K562 (cell line): ENCODE measurements at regions not wholly inside any gene's neighbourhood (a gene's known extent, or its start where the extent isn't known, plus 50 kb on each side); places are given as distances from the start of the nearest gene placed in this dataset.

Source experiments
- ATAC-seq: fragments of 200-7000 bp; cut with Tn5 transposase; 3 replicates; pipeline ENCODE4 v1.9.1; 2020; ENCODE audit warnings: moderate library complexity
- BruUV-seq: library from RNA; stranded (reverse); fragments of 400-500 nt; replicated peaks from 2 replicates; lab custom pipeline; 2021; lab: Mats Ljungman, UMichigan
- CTCF ChIA-PET: fragments of 300-600 bp; formaldehyde crosslinking; extraction: SDS; loops from one replicate; lab custom pipeline; 2021; ENCODE audit warnings: low intra/inter-chr PET ratio; lab: Yijun Ruan, JAX
- POLR2A ChIA-PET: fragments of 300-600, 350-650 bp; sonication (Branson Sonifier 250); formaldehyde crosslinking; extraction: SDS; loops from one replicate; lab custom pipeline; 2021; ENCODE audit warnings: antibody characterized with exemption, inconsistent platforms; lab: Yijun Ruan, JAX
- DNase-seq, 4 experiments: peaks; one replicate each; pipeline versions ENCODE4 v3.0.0 to v3.0.0-alpha.2; 2011 to 2018; ENCODE audit warnings: low spot score in 3 of 4, mixed read lengths in 3 of 4; ENCODE audit errors: extremely low read depth in 1 of 4
- FAIRE-seq: peaks from 2 replicates; lab custom pipeline; 2011; peaks lifted over from hg19 to GRCh38; lab: Jason Lieb, UNC
- H2AFZ ChIP-seq: 2 replicates; pipeline ENCODE4 v1.6.0; 2011; ENCODE audit warnings: low read depth, low read length, control low read depth, inconsistent platforms
- H3K27ac ChIP-seq: fragments of 200-600 bp; 3 replicates; pipeline ENCODE4 v1.8.0; 2011; ENCODE audit warnings: low read depth, mild to moderate bottlenecking, control low read depth, inconsistent platforms, low read length, moderate library complexity, mixed read lengths; ENCODE audit errors: extremely low read depth
- H3K27me3 ChIP-seq, 2 experiments: fragments of 300-600 bp in 1 of 2; 2 replicates in 1 of 2; 3 replicates in 1 of 2; pipeline versions ENCODE4 v1.6.0 to v1.8.0; 2011; ENCODE audit warnings: inconsistent platforms in 2 of 2, low read length in 2 of 2, mild to moderate bottlenecking in 1 of 2, mixed read lengths in 1 of 2, moderate library complexity in 1 of 2; ENCODE audit not compliant: control insufficient read depth in 2 of 2, insufficient read depth in 2 of 2
- H3K36me3 ChIP-seq: fragments of 300-600 bp; 3 replicates; pipeline ENCODE4 v1.8.0; 2011; ENCODE audit warnings: mild to moderate bottlenecking, low read length, inconsistent platforms; ENCODE audit not compliant: control insufficient read depth, insufficient read depth
- H3K4me1 ChIP-seq, 2 experiments: fragments of 200-600 bp in 1 of 2; replicated peaks in 1 of 2; 2 replicates in 1 of 2; 3 replicates in 1 of 2; pipeline versions ENCODE4 v1.5.1 to v1.8.0; 2011; ENCODE audit warnings: inconsistent platforms in 2 of 2, low read length in 2 of 2, mild to moderate bottlenecking in 1 of 2, mixed read lengths in 1 of 2, moderate library complexity in 1 of 2; ENCODE audit not compliant: control insufficient read depth in 2 of 2, insufficient read depth in 2 of 2
- H3K4me2 ChIP-seq: 2 replicates; pipeline ENCODE4 v1.6.1; 2011; ENCODE audit warnings: low read length, control low read depth, inconsistent platforms, mixed read lengths; ENCODE audit not compliant: insufficient read depth
- H3K4me3 ChIP-seq: fragments of 200-600 bp; sonication (generic), shearing (Covaris generic); 2 replicates; pipeline ENCODE4 v1.5.1; 2016; ENCODE audit warnings: control low read depth, inconsistent platforms
- H3K79me2 ChIP-seq: fragments of 200-600 bp; 3 replicates; pipeline ENCODE4 v1.8.0; 2011; ENCODE audit warnings: low read length, inconsistent platforms; ENCODE audit not compliant: control insufficient read depth, insufficient read depth
- H3K9ac ChIP-seq, 2 experiments: 2 replicates each; pipeline versions ENCODE4 v1.6.0 to v1.6.1; 2011; ENCODE audit warnings: low read depth in 2 of 2, low read length in 2 of 2, control low read depth in 1 of 2, inconsistent platforms in 1 of 2, mild to moderate bottlenecking in 1 of 2, mixed read lengths in 1 of 2; ENCODE audit not compliant: insufficient read depth in 1 of 2
- H3K9me1 ChIP-seq: one replicate; pipeline ENCODE4 v1.6.0; 2011; ENCODE audit warnings: inconsistent platforms, mild to moderate bottlenecking, low read length, moderate library complexity; ENCODE audit not compliant: control insufficient read depth, insufficient read depth
- H3K9me3 ChIP-seq: replicated peaks from 2 replicates; pipeline ENCODE4 v1.5.1; 2011; ENCODE audit warnings: low read depth, low read length, inconsistent platforms; ENCODE audit not compliant: control insufficient read depth, insufficient read depth
- H4K20me1 ChIP-seq: replicated peaks from 2 replicates; pipeline ENCODE4 v1.6.1; 2011; ENCODE audit warnings: low read length, inconsistent platforms, mixed read lengths; ENCODE audit not compliant: control insufficient read depth, insufficient read depth
- FOSL1 ChIP-seq: fragments of 200-800 bp; sonication (Bioruptor generic); conservative IDR thresholded peaks from 2 replicates; pipeline ENCODE4 v1.6.1; 2016; ENCODE audit warnings: missing genetic modification characterization, missing compliant biosample characterization
- GATAD2A ChIP-seq: fragments of 450-650 bp; IDR thresholded peaks from 2 replicates; pipeline ENCODE4 v1.6.1; 2017
- PTBP1 ChIP-seq: fragments of 200-400 bp; formaldehyde crosslinking; IDR thresholded peaks from 2 replicates; pipeline ENCODE4 v1.6.1; 2017; ENCODE audit warnings: low read depth, low read length
- ZNF134 ChIP-seq: fragments of 250-450 bp; sonication (Bioruptor Pico); conservative IDR thresholded peaks from 2 replicates; pipeline ENCODE4 v1.4.0; 2020
- ZNF586 ChIP-seq: fragments of 450-650 bp; formaldehyde crosslinking; conservative IDR thresholded peaks from 2 replicates; pipeline ENCODE4 v1.4.0; 2020; ENCODE audit warnings: mild to moderate bottlenecking, moderate library complexity
- ZNF717 ChIP-seq: fragments of 250-450 bp; sonication (Bioruptor Pico); IDR thresholded peaks from 2 replicates; pipeline ENCODE4 v1.5.0; 2021
- WGBS: fragments of 100-300 bp; shearing (Covaris generic); methylation state at CpG from one replicate; pipeline ENCODE4 v1.1.6; 2016; ENCODE audit warnings: low coverage, mixed read lengths; ENCODE audit not compliant: insufficient coverage; ENCODE audit errors: missing lambda C conversion rate; 5-methylcytosine and 5-hydroxymethylcytosine counted together
- in situ Hi-C: fragments of 300-500 bp; cut with MboI; formaldehyde crosslinking; loops from 4 replicates; pipeline ENCODE4 v1.15.0; 2018; ENCODE audit warnings: inconsistent platforms, mixed read lengths
- intact Hi-C: fragments of 100-400 bp; cut with micrococcal nuclease; formaldehyde crosslinking; loops from 2 replicates; pipeline ENCODE4 v1.14.2; 2022
- TF ChIP-seq, protein P1 (sequence below): sonication (generic); formaldehyde crosslinking; IDR thresholded peaks from 2 replicates; pipeline ENCODE4 v1.8.0; 2022; ENCODE audit warnings: mild to moderate bottlenecking, missing genetic modification reagents

DNA sequence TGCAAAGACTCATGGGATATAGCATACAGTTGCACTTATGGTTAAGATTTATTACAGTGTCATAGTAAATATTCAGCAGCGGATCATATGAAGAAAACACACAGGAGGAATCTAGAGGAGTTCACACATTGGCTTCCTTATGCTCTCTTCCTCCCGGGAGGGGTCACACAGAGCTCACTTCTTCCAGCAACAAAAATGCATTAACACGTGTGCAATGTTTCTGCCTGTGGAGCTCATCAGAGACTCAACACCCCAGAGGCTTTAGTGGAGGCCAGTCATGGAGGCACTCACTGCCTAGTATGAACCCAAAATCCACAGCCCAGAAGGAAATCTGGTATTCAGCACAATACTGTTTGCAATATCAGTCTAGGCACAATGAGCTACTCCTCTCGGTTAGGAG is 202.8 kb upstream of the PRSS1 start:
- no peak overlapping the region for H3K4me3 ChIP-seq
- ChIA-PET POLR2A (interaction anchor here (0.5 to 1.5 kb wide), 3 partner anchors 9 to 58 kb away, joined by 3 to 5 read pairs (median 3); no protein-coding TSS in a partner anchor), CTCF (interaction anchor here (0.6 kb wide), 1 partner anchor 397 kb away, joined by 3 read pairs; no protein-coding TSS in a partner anchor)
- FAIRE-seq (no peak), DNase-seq (no peak), ATAC-seq (no peak)
- H2AFZ ChIP-seq: no peak overlapping the region
- no peaks in the 10 kb centered on the region for H3K9me1 ChIP-seq
- H3K27ac ChIP-seq: no peak overlapping the region
- no peaks in the 10 kb centered on the region for H3K27me3 ChIP-seq
- no peaks in the 10 kb centered on the region for H4K20me1 ChIP-seq
- no peaks in the 10 kb centered on the region for H3K36me3 ChIP-seq
- no TSS peak for BruUV-seq
- H3K4me1 ChIP-seq: no peaks in the 10 kb centered on the region
- H3K79me2 ChIP-seq: no peaks in the 10 kb centered on the region
- TF ChIP-seq, protein P1, sequence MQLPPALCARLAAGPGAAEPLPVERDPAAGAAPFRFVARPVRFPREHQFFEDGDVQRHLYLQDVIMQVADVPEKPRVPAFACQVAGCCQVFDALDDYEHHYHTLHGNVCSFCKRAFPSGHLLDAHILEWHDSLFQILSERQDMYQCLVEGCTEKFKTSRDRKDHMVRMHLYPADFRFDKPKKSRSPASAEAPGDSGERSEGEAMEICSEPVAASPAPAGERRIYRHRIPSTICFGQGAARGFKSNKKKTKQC (CRISPR knock-in tag): no peak
- TF ChIP-seq ZNF134 (CRISPR knock-in tag): no peak
- no peak for TF ChIP-seq PTBP1
- TF ChIP-seq ZNF586 (CRISPR knock-in tag): no peak
- intact Hi-C loops: no loop called here
- no peak overlapping the region for H3K4me2 ChIP-seq
- in situ Hi-C loops: no loop called here
- no peaks in the 10 kb centered on the region for H3K9me3 ChIP-seq
- H3K9ac ChIP-seq: no peak overlapping the region
- 0% methylated on average over 4 of the region's 4 CpGs for WGBS

DNA sequence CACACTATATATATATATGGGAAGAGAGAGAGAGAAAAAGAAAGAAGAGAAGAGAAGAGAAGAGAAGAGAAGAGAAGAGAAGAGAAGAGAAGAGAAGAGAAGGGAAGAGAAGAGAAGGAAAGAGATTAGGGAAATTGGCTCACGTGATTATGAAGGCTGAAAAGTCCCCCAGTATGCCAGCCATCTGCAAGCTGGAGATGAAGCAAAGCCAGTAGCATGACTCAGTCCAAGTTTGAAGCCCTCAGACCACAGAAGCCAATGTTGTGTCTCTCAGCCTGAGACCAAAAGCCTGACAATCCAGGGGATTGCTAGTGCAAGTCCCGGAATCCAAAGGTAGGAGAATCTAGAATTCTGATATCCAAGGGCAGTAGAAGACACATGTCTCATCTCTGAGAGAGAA is 206.3 kb upstream of the PRSS1 start:
- ATAC-seq: no peak
- ChIA-PET POLR2A (no interaction called here), CTCF (interaction anchor here (0.6 kb wide), 1 partner anchor 13 kb away, joined by 3 read pairs; no protein-coding TSS in a partner anchor)
- WGBS: 0% methylated on average over 2 of the region's 2 CpGs
- no peaks in the 10 kb centered on the region for H3K9me3 ChIP-seq
- H3K9me1 ChIP-seq: no peaks in the 10 kb centered on the region
- no TSS peak for BruUV-seq
- H3K4me2 ChIP-seq: no peak overlapping the region
- FAIRE-seq: no peak
- no peaks in the 10 kb centered on the region for H3K79me2 ChIP-seq
- no peaks in the 10 kb centered on the region for H4K20me1 ChIP-seq
- H3K27ac ChIP-seq: no peak overlapping the region
- TF ChIP-seq GATAD2A (no peak), FOSL1 (tag) (peak; percentile 62), ZNF717 (no peak)
- DNase-seq: no peak
- intact Hi-C loops (no loop called here), in situ Hi-C loops (no loop called here)
- H3K9ac ChIP-seq: no peak overlapping the region
- H2AFZ ChIP-seq: no peak overlapping the region
- H3K36me3 ChIP-seq: no peaks in the 10 kb centered on the region
- H3K4me1 ChIP-seq: no peaks in the 10 kb centered on the region
- H3K4me3 ChIP-seq: no peak overlapping the region
- H3K27me3 ChIP-seq: peaks cover 0 to 3% of the 10 kb centered on the region in 2 experiments; a peak in 2 of 5 replicates
